LoVo (cell line): ENCODE measurements at regions not wholly inside any gene's neighbourhood (a gene's known extent, or its start where the extent isn't known, plus 50 kb on each side); places are given as distances from the start of the nearest gene placed in this dataset.
"Not testable (repeated sequence)": the region's sequence is repeated elsewhere in the genome, so short reads cannot be mapped to it uniquely, and the experiment has no call there.

Experiments used
- DNase-seq: peaks from one replicate; pipeline ENCODE4 v3.0.0-alpha.2; 2016; ENCODE audit warnings: low spot score

- DNase-seq, result no peak
These were observed 63.7 kb upstream of the UXS1 start for GRCh38 chr2:106257830-106258229.

GRCh38 chr2:106257135-106257534, 63.0 kb upstream of the UXS1 start:
- no peak for DNase-seq

- not testable (repeated sequence) for DNase-seq
These were observed 55.2 kb upstream of the UXS1 start for GRCh38 chr2:106249157-106249828.

- not testable (repeated sequence) for DNase-seq
These were observed 54.5 kb upstream of the UXS1 start for GRCh38 chr2:106248548-106249151.
